Colonic mucosa (tissue), 4 donors: ENCODE measurements at regions not wholly inside any gene's neighbourhood (a gene's known extent, or its start where the extent isn't known, plus 50 kb on each side); places are given as distances from the start of the nearest gene placed in this dataset.

Experiments used
- DNase-seq: peaks from one replicate; pipeline ENCODE4 v3.0.0-alpha.2; 2020
- H3K27ac ChIP-seq: fragments of 200-600 bp; one replicate; pipeline ENCODE4 v1.8.0; 2021
- H3K27me3 ChIP-seq: fragments of 200-600 bp; one replicate; pipeline ENCODE4 v1.8.0; 2021
- H3K36me3 ChIP-seq: fragments of 200-600 bp; one replicate; pipeline ENCODE4 v1.8.0; 2021
- H3K4me1 ChIP-seq: fragments of 200-600 bp; one replicate; pipeline ENCODE4 v1.8.0; 2021; ENCODE audit warnings: mild to moderate bottlenecking
- H3K4me3 ChIP-seq: fragments of 200-600 bp; one replicate; pipeline ENCODE4 v1.8.0; 2021
- H3K9ac ChIP-seq, 2 donors: one replicate each; pipeline ENCODE4 v1.7.0; 2013; ENCODE audit warnings: control low read depth in 2 of 2, low read depth in 2 of 2, low read length in 2 of 2
- H3K9me3 ChIP-seq: fragments of 200-600 bp; one replicate; pipeline ENCODE4 v1.8.0; 2021
- intact Hi-C: fragments of 100-400 bp; cut with DNase I; formaldehyde crosslinking; loops from one replicate; pipeline ENCODE4 v1.14.1; 2022
- TF ChIP-seq, protein P1 (sequence below): fragments of 200-600 bp; IDR thresholded peaks from one replicate; pipeline ENCODE4 v1.8.0; 2022; ENCODE audit warnings: antibody characterized with exemption, mild to moderate bottlenecking
- donor health status: healthy.
- donor health status: DM: no; HTN: no; CAD: no.
- donor health status: DM: no; HTN: no; CAD: no.

DNA sequence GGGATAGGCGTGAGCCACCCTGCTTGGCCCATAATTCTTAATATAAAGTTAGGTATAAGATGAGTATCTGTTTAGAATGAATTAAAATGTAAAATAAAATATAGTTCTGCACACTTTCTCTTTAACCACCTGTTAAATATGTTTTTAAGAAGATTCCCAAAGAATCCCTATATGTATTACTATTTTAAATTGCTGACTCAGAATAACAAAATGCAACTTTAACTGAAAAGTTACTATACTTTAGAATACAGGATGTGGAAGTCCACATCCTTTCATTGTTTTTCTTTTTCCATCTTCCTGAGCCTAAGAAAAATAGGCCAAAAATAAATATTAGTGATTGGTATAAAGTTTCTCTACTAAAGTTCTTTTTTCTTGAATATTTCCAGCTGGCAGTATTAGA, 325.6 kb upstream of the EYS start:
- Histone ChIP-seq H3K36me3 (no peaks in the 10 kb centered on the region), H3K9me3 (no peaks in the 10 kb centered on the region), H3K9ac (no peak overlapping the region), H3K27ac (no peak overlapping the region), H3K27me3 (no peaks in the 10 kb centered on the region), H3K4me1 (no peaks in the 10 kb centered on the region), H3K4me3 (no peak overlapping the region)
- TF ChIP-seq, protein P1, sequence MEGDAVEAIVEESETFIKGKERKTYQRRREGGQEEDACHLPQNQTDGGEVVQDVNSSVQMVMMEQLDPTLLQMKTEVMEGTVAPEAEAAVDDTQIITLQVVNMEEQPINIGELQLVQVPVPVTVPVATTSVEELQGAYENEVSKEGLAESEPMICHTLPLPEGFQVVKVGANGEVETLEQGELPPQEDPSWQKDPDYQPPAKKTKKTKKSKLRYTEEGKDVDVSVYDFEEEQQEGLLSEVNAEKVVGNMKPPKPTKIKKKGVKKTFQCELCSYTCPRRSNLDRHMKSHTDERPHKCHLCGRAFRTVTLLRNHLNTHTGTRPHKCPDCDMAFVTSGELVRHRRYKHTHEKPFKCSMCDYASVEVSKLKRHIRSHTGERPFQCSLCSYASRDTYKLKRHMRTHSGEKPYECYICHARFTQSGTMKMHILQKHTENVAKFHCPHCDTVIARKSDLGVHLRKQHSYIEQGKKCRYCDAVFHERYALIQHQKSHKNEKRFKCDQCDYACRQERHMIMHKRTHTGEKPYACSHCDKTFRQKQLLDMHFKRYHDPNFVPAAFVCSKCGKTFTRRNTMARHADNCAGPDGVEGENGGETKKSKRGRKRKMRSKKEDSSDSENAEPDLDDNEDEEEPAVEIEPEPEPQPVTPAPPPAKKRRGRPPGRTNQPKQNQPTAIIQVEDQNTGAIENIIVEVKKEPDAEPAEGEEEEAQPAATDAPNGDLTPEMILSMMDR = no peak
- no peak for DNase-seq
- intact Hi-C loops = no loop called here

DNA sequence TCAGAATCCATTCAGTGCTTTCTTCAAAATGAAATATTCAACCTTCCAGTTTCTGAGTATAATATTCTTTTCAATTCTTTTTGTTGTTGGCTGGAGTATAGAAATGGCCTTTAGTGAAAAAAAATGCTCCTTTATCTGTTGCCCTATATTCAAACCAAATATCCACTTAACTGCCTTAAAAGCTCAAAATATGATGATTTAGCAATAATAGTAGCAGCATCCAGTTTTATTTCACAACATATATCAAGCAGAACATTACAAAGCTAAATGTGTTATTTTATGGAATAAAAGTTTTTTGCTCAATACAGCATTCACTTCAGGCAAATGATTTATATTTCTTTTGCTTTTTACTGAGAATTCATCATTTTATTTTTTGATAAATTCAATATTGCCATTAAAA, 322.4 kb upstream of the EYS start:
- no peaks in the 10 kb centered on the region for H3K9me3 ChIP-seq
- DNase-seq = no peak
- no peaks in the 10 kb centered on the region for H3K36me3 ChIP-seq
- no peaks in the 10 kb centered on the region for H3K4me1 ChIP-seq
- intact Hi-C loops = no loop called here
- no peaks in the 10 kb centered on the region for H3K27me3 ChIP-seq
- no peak overlapping the region for H3K9ac ChIP-seq
- no peak overlapping the region for H3K27ac ChIP-seq
- TF ChIP-seq, protein P1 = no peak
- H3K4me3 ChIP-seq = no peak overlapping the region

DNA sequence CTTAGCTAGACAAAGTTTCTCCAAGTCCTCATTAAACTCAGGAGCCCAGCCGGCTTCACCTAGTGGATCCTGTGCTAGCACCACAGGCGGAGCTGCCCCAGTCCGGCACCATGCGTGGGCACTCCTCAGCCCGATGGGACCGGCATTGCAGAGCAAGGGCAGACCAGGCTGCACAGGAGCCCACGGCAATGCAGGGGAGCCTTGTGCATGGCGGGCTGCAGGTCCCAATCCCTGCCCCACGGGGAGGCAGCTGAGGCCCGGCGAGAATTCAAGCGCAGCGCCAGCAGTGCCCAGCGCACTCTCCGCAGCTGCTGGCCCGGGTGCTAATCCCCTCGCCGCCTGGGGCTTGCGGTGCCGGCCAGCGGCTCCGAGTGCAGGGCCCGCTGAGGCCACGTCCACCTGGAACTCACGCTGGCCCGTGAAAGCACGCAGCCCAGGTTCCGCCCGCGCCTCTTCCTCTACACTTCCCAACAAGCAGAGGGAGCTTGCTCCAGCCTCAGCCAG, 292.3 kb upstream of the EYS start:
- intact Hi-C loops = no loop called here
- Histone ChIP-seq H3K27ac (no peak overlapping the region), H3K4me1 (no peaks in the 10 kb centered on the region), H3K9ac (no peak overlapping the region), H3K4me3 (no peak overlapping the region), H3K9me3 (no peaks in the 10 kb centered on the region), H3K36me3 (no peaks in the 10 kb centered on the region), H3K27me3 (no peaks in the 10 kb centered on the region)
- no peak for DNase-seq
- TF ChIP-seq, protein P1 = no peak

GRCh38 chr6:65998544-65998943, 291.5 kb upstream of the EYS start:
- no peaks in the 10 kb centered on the region for H3K27me3 ChIP-seq
- intact Hi-C loops = no loop called here
- no peaks in the 10 kb centered on the region for H3K36me3 ChIP-seq
- H3K9ac ChIP-seq = no peak overlapping the region
- no peak overlapping the region for H3K4me3 ChIP-seq
- DNase-seq = no peak
- TF ChIP-seq, protein P1 = no peak
- no peaks in the 10 kb centered on the region for H3K9me3 ChIP-seq
- no peaks in the 10 kb centered on the region for H3K4me1 ChIP-seq
- no peak overlapping the region for H3K27ac ChIP-seq

DNA sequence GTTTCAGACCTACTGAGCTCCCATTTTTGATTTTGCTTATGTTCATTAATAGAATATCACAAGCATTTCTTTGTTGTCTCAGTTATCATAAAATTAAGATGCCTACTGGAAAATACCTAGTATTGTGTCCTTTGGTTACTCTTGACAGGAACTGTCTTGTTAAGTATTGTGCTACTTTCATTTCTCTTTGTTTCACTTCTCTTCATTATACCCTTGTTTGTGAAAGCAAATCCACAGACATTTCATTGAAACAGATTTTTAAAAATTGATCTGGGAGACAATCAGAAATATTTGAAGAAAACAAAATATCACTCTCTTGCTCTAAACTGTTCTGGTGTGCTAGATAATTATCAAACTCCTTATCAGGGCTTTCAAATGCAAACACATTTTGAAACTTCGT, 290.5 kb upstream of the EYS start:
- DNase-seq = no peak
- Histone ChIP-seq H3K4me3 (no peak overlapping the region), H3K9ac (no peak overlapping the region), H3K9me3 (no peaks in the 10 kb centered on the region), H3K27ac (no peak overlapping the region), H3K27me3 (no peaks in the 10 kb centered on the region), H3K36me3 (no peaks in the 10 kb centered on the region), H3K4me1 (no peaks in the 10 kb centered on the region)
- intact Hi-C loops = no loop called here
- TF ChIP-seq, protein P1 = no peak

- TF ChIP-seq, protein P1 = no peak
- H3K9ac ChIP-seq = no peak overlapping the region
- H3K4me1 ChIP-seq = no peaks in the 10 kb centered on the region
- H3K4me3 ChIP-seq = no peak overlapping the region
- H3K9me3 ChIP-seq = no peaks in the 10 kb centered on the region
- no peak for DNase-seq
- no peaks in the 10 kb centered on the region for H3K36me3 ChIP-seq
- no peaks in the 10 kb centered on the region for H3K27me3 ChIP-seq
- intact Hi-C loops = no loop called here
- H3K27ac ChIP-seq = no peak overlapping the region
These were observed 289.1 kb upstream of the EYS start for GRCh38 chr6:65996096-65996495.
